Chondrocyte (in vitro differentiated cells): ENCODE measurements at regions not wholly inside any gene's neighbourhood (a gene's known extent, or its start where the extent isn't known, plus 50 kb on each side); places are given as distances from the start of the nearest gene placed in this dataset.
"Not testable (repeated sequence)": the region's sequence is repeated elsewhere in the genome, so short reads cannot be mapped to it uniquely, and the experiment has no call there.

Source experiments
- DNase-seq: peaks from one replicate; pipeline ENCODE4 v3.0.0; 2021; ENCODE audit warnings: mixed read lengths, low spot score
- H3K27ac Mint-ChIP-seq: one replicate; pipeline ENCODE4 v1.8.0; 2021; ENCODE audit warnings: mild to moderate bottlenecking, moderate library complexity, mixed read lengths; ENCODE audit not compliant: unreplicated experiment
- H3K27me3 Mint-ChIP-seq: 2 replicates; pipeline ENCODE4 v1.8.0; 2021; ENCODE audit warnings: low read depth, mixed read lengths
- H3K36me3 Mint-ChIP-seq: 2 replicates; pipeline ENCODE4 v1.8.0; 2021; ENCODE audit warnings: low read depth, mixed read lengths
- H3K4me1 Mint-ChIP-seq: 2 replicates; pipeline ENCODE4 v1.8.0; 2021; ENCODE audit warnings: low read depth, mild to moderate bottlenecking, mixed read lengths
- H3K4me3 Mint-ChIP-seq: one replicate; pipeline ENCODE4 v1.8.0; 2021; ENCODE audit warnings: mild to moderate bottlenecking, moderate library complexity, mixed read lengths; ENCODE audit not compliant: unreplicated experiment
- H3K9me3 Mint-ChIP-seq: 2 replicates; pipeline ENCODE4 v1.8.0; 2021; ENCODE audit warnings: low read depth, mixed read lengths
- CTCF ChIP-seq: fragments of 200-600 bp; sonication (generic); IDR thresholded peaks from 2 replicates; pipeline ENCODE4 v1.5.0; 2021; ENCODE audit warnings: antibody characterized with exemption, mild to moderate bottlenecking, moderate library complexity

- Mint-ChIP-seq H3K27ac (no peak overlapping the region), H3K4me3 (no peak overlapping the region), H3K4me1 (no peaks in the 10 kb centered on the region), H3K9me3 (peaks cover 30% of the 10 kb centered on the region), H3K27me3 (no peaks in the 10 kb centered on the region), H3K36me3 (no peaks in the 10 kb centered on the region)
- DNase-seq, result no peak
- no peak for TF ChIP-seq CTCF
These were observed 538.7 kb downstream of the RBFOX1 start for GRCh38 chr16:7871371-7871770.

- H3K9me3 Mint-ChIP-seq, result peaks cover 31% of the 10 kb centered on the region
These were observed 535.2 kb downstream of the RBFOX1 start for GRCh38 chr16:7867831-7868230.

GRCh38 chr16:7866144-7866543 lies 533.5 kb downstream of the RBFOX1 start:
- Mint-ChIP-seq H3K4me3 (no peak overlapping the region), H3K27ac (no peak overlapping the region), H3K9me3 (peaks cover 32% of the 10 kb centered on the region), H3K27me3 (no peaks in the 10 kb centered on the region), H3K4me1 (no peaks in the 10 kb centered on the region), H3K36me3 (no peaks in the 10 kb centered on the region)
- no peak for DNase-seq
- TF ChIP-seq CTCF, result no peak

More at GRCh38 chr16:7867831-7868230, 535.2 kb downstream of the RBFOX1 start:
- H3K27me3 Mint-ChIP-seq, result no peaks in the 10 kb centered on the region
- no peak overlapping the region for H3K4me3 Mint-ChIP-seq
- TF ChIP-seq CTCF, result no peak
- no peak overlapping the region for H3K27ac Mint-ChIP-seq
- DNase-seq, result no peak
- H3K4me1 Mint-ChIP-seq, result no peaks in the 10 kb centered on the region
- no peaks in the 10 kb centered on the region for H3K36me3 Mint-ChIP-seq

GRCh38 chr16:7865393-7865792 lies 532.7 kb downstream of the RBFOX1 start:
- not testable (repeated sequence) for H3K4me1 Mint-ChIP-seq, H3K27ac Mint-ChIP-seq, H3K36me3 Mint-ChIP-seq, H3K4me3 Mint-ChIP-seq, H3K27me3 Mint-ChIP-seq, DNase-seq
- peaks cover 34% of the 10 kb centered on the region for H3K9me3 Mint-ChIP-seq

GRCh38 chr16:7861891-7862582 lies 529.4 kb downstream of the RBFOX1 start:
- Mint-ChIP-seq H3K4me3 (no peak overlapping the region), H3K27ac (no peak overlapping the region), H3K36me3 (no peaks in the 10 kb centered on the region), H3K4me1 (no peaks in the 10 kb centered on the region), H3K9me3 (peaks cover 43% of the 10 kb centered on the region), H3K27me3 (no peaks in the 10 kb centered on the region)
- DNase-seq, result no peak
- TF ChIP-seq CTCF, result no peak

GRCh38 chr16:7853197-7853596 lies 520.6 kb downstream of the RBFOX1 start:
- no peak overlapping the region for H3K4me3 Mint-ChIP-seq
- peaks cover 8% of the 10 kb centered on the region for H3K9me3 Mint-ChIP-seq
- no peaks in the 10 kb centered on the region for H3K27me3 Mint-ChIP-seq
- no peaks in the 10 kb centered on the region for H3K36me3 Mint-ChIP-seq
- no peak for TF ChIP-seq CTCF
- H3K27ac Mint-ChIP-seq, result no peak overlapping the region
- H3K4me1 Mint-ChIP-seq, result no peaks in the 10 kb centered on the region
- no peak for DNase-seq
